ENCODE measurements at regions not wholly inside any gene's neighbourhood (a gene's known extent, or its start where the extent isn't known, plus 50 kb on each side); places are given as distances from the start of the nearest gene placed in this dataset.

DNA sequence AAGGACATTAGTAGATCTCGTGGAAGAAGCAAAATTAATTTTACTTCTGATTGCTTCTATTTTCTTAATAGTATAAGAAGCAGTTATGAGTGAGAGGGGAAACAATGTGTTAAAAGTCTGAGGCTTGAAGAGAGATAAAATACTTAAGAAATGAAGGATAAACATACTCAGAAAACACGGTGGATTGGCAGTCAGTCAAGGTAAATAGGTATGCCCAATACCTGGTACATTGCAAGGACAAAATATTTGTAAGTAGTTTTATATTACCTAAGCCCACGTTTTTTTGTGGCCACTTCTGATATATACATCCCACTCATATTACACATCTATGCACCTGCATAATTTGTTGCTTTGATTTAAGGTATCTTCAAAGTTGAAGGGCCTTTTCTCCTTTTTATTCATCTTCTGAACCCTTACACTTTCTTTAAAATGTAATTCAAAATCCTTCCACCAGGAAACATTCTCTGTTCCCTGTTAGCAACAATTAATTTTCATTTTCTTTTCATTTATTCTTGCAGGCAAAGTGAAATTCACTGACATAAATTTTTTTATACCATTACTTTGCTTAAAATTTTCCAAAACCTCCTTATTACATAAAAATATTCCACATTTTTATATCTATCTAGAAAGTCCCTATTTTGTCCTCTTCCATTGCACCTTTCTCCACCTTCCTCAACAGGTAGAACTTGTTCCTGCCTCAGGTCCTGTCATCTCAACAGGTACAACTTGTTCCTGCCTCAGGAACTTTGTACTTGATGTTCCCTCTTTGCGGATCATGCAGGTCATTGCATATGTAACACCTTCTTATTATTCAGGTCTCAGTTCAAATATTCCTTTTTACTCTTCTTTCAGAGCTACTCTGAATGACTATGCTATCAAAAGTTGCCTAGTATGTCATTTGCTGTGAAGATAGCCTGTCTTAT, 755.7 kb upstream of the ALCAM start:
- no peak overlapping the region for H3K4me3 ChIP-seq (ENCODE audit: low read depth, low read length)
- DNase-seq (ENCODE audit: low read depth) = no peak
- TF ChIP-seq, protein P1, sequence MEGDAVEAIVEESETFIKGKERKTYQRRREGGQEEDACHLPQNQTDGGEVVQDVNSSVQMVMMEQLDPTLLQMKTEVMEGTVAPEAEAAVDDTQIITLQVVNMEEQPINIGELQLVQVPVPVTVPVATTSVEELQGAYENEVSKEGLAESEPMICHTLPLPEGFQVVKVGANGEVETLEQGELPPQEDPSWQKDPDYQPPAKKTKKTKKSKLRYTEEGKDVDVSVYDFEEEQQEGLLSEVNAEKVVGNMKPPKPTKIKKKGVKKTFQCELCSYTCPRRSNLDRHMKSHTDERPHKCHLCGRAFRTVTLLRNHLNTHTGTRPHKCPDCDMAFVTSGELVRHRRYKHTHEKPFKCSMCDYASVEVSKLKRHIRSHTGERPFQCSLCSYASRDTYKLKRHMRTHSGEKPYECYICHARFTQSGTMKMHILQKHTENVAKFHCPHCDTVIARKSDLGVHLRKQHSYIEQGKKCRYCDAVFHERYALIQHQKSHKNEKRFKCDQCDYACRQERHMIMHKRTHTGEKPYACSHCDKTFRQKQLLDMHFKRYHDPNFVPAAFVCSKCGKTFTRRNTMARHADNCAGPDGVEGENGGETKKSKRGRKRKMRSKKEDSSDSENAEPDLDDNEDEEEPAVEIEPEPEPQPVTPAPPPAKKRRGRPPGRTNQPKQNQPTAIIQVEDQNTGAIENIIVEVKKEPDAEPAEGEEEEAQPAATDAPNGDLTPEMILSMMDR (IDR thresholded peaks at IDR 0.05; ENCODE audit: insufficient read depth, low read length) = no peak

DNA sequence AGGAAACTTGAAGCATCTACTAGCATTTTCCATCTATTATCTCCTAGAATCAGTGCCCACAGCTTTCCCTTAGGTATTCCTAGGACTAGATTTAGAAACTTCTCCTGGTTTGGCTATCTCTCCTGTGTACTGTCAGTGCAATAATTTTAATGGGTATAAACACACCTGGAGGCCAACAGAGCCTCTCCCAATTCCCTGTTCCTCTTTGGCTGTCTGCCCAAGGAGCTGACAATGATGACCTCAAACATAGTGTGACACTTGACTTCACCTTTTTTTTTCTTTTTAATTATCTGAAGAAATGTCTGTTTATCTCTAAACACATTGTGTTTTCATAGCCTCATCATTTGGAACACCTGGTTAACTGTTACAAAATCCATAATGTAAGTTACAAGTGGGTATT, 754.5 kb upstream of the ALCAM start:
- TF ChIP-seq, protein P1 (IDR thresholded peaks at IDR 0.05; ENCODE audit: insufficient read depth, low read length) = no peak
- DNase-seq (ENCODE audit: low read depth) = no peak

DNA sequence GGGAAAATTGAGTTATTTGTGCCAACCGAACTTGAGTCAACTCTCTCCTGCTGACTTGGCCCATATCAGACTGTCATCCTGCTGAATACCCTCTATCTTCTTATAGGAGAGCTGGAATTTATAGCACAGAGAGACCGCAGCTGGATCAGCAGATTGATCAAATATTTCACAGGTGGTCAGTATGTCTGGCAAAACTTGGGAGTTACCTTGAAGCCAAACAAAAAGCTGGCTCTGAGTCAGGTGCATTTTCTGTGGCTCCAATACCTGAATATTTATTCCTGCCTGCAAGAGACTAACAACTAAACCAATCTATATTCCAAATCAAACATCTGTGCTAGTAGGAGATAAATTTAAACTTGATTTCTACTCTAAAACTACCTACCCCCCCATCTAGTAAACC, 752.1 kb upstream of the ALCAM start:
- TF ChIP-seq, protein P1 (IDR thresholded peaks at IDR 0.05; ENCODE audit: insufficient read depth, low read length) = no peak
- DNase-seq (ENCODE audit: low read depth) = no peak
- H3K4me3 ChIP-seq (ENCODE audit: low read depth, low read length) = no peak overlapping the region

More for the DNA sequence above, 754.5 kb upstream of the ALCAM start:
- no peak overlapping the region for H3K4me3 ChIP-seq (ENCODE audit: low read depth, low read length)

DNA sequence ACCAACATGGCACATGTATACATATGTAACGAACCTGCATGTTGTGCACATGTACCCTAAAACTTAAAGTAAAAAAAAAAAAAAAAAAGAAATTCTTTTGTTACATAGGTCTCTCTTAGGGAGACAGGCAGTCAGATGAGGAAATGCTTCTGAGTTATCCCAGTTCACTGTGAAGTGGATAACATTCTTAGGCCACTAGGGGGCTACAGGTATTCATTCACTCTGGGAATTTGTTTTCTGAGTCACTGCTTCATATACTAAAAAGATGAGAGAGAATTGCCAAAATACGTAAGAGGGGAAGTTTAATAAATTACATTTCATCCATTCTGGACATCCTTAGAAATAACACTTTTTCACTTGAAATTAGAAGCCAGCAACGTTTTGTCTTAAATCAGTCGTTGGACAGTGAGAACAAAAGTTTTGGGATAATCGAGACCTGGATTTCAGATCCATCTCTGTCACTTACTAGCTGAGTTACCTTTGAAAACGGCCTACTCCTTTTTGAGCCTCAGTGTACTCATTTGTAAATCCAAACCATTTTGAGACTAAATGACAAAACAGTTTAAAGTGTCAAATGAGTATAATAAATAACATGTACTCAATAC, 738.4 kb upstream of the ALCAM start:
- no peak overlapping the region for H3K4me3 ChIP-seq (ENCODE audit: low read depth, low read length)
- TF ChIP-seq, protein P1 (IDR thresholded peaks at IDR 0.05; ENCODE audit: insufficient read depth, low read length) = peak; percentile 73
- peak; percentile 78 for DNase-seq (ENCODE audit: low read depth)

DNA sequence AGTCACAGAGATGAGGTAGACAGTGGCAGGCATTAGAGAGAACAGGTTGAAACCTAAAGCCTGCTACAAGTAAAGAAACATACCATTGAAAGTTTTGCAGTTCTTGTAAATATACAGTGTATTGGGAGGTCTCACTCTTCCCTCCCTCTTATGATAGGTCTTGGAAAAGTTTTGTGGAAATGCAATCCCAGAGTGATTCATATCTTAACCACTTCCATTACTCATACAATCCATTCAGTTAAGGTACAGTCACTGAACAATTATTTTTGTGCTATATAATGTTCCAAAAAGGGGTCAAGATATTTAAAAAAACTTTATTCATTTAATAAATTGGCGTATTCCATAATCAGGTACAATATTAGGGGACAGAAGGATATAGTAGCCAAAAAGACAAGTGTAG, 737.7 kb upstream of the ALCAM start:
- TF ChIP-seq, protein P1 (IDR thresholded peaks at IDR 0.05; ENCODE audit: insufficient read depth, low read length) = no peak
- peak; percentile 85 for DNase-seq (ENCODE audit: low read depth)
- no peak overlapping the region for H3K4me3 ChIP-seq (ENCODE audit: low read depth, low read length)

DNA sequence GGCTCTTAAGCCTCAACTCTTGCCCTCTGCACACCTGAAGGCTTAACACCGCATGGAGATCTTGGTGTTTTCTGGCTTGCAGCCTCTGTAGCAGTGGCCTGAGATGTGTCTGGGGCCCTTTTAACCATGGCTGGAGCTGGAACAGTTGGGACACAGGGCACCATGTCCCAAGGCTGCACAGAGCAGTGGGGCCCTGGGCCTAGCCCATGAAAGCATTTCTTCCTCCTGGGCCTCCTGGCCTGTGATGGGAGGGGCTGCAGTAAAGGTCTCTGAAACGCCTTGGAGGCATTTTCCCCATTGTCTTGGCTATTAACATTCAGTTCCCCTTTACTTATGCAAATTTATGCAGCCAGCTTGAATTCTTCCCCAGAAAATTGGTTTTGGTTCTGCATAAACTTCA, 735.5 kb upstream of the ALCAM start:
- TF ChIP-seq, protein P1 (IDR thresholded peaks at IDR 0.05; ENCODE audit: insufficient read depth, low read length) = no peak
- H3K4me3 ChIP-seq (ENCODE audit: low read depth, low read length) = no peak overlapping the region
- DNase-seq (ENCODE audit: low read depth) = no peak

Measured in fibroblast of the aortic adventitia (primary cell).